Tibial nerve (tissue), 3 donors: ENCODE measurements at regions not wholly inside any gene's neighbourhood (a gene's known extent, or its start where the extent isn't known, plus 50 kb on each side); places are given as distances from the start of the nearest gene placed in this dataset.
"Not testable (repeated sequence)": the region's sequence is repeated elsewhere in the genome, so short reads cannot be mapped to it uniquely, and the experiment has no call there.

Experiments
- CTCF ChIP-seq, 5 experiments: fragments of 200-600 bp in 3 of 5; fragments of 450-650 bp in 2 of 5; sonication (generic) in 3 of 5; IDR thresholded peaks; one replicate each; pipeline ENCODE4 v1.5.1; 2016 to 2019; ENCODE audit warnings: antibody characterized with exemption in 5 of 5, mild to moderate bottlenecking in 3 of 5, moderate library complexity in 2 of 5
- POLR2A ChIP-seq, 2 donors: fragments of 450-650 bp; IDR thresholded peaks; one replicate each; pipeline ENCODE4 v1.6.1; 2017; ENCODE audit warnings: antibody characterized with exemption in 2 of 2, mild to moderate bottlenecking in 2 of 2, moderate library complexity in 2 of 2

GRCh38 chr13:52235900-52236595 lies 76.7 kb upstream of the NEK3 start:
- TF ChIP-seq CTCF (IDR thresholded peaks at IDR 0.05): peak; percentile 39 to 74 (median 65)
- not testable (repeated sequence) for TF ChIP-seq POLR2A (IDR thresholded peaks at IDR 0.05)
